ENCODE measurements at regions not wholly inside any gene's neighbourhood (a gene's known extent, or its start where the extent isn't known, plus 50 kb on each side); places are given as distances from the start of the nearest gene placed in this dataset.

DNA sequence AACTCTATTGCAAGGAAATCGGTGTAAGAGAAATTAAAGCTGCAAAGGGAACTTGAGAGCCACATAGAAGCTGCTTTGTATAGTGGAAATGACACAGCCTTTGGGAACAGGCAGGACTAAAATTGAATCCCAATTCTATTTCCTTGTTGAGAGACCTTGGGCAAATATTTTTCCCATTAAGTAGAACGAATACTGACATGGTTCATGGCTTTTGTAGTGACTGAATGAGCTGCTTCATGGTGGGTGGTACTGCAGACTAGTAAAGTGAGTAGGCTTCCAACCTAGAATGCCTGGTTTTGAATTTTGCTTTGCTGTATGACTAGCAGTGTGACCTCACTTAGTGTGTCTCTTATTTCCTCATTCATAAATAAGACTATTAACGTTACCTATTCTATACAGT is 182.2 kb upstream of the KCNIP4 start:
- Histone ChIP-seq H3K9ac (ENCODE audit: low read length) (no peak overlapping the region), H3K4me2 (ENCODE audit: low read length) (no peak overlapping the region), H3K36me3 (ENCODE audit: insufficient read depth, low read length) (no peaks in the 10 kb centered on the region), H3K4me1 (ENCODE audit: insufficient read depth, low read length) (no peaks in the 10 kb centered on the region), H4K20me1 (ENCODE audit: insufficient read depth, low read length) (no peaks in the 10 kb centered on the region), H3K27me3 (ENCODE audit: insufficient read depth, low read length) (no peaks in the 10 kb centered on the region), H3K27ac (ENCODE audit: low read depth, low read length) (no peak overlapping the region), H3K9me3 (ENCODE audit: insufficient read depth, low read depth, low read length) (no peaks in the 10 kb centered on the region), H2AFZ (ENCODE audit: low read depth, low read length) (no peak overlapping the region), H3K4me3 (ENCODE audit: insufficient read depth, low read depth, low read length) (no peak overlapping the region), H3K79me2 (ENCODE audit: insufficient read depth, low read length) (no peaks in the 10 kb centered on the region)
- FAIRE-seq (no peak), DNase-seq (ENCODE audit: low read depth) (no peak)
- Mint-ChIP-seq H3K36me3 (ENCODE audit: low read depth, unreplicated experiment) (no peaks in the 10 kb centered on the region), H3K27me3 (ENCODE audit: low read depth, unreplicated experiment) (no peaks in the 10 kb centered on the region), H3K27ac (ENCODE audit: unreplicated experiment) (no peak overlapping the region), H3K4me3 (ENCODE audit: unreplicated experiment) (no peak overlapping the region), H3K4me1 (ENCODE audit: low read depth, unreplicated experiment) (no peaks in the 10 kb centered on the region), H3K9me3 (ENCODE audit: unreplicated experiment) (no peaks in the 10 kb centered on the region)
- TF ChIP-seq, protein P1, sequence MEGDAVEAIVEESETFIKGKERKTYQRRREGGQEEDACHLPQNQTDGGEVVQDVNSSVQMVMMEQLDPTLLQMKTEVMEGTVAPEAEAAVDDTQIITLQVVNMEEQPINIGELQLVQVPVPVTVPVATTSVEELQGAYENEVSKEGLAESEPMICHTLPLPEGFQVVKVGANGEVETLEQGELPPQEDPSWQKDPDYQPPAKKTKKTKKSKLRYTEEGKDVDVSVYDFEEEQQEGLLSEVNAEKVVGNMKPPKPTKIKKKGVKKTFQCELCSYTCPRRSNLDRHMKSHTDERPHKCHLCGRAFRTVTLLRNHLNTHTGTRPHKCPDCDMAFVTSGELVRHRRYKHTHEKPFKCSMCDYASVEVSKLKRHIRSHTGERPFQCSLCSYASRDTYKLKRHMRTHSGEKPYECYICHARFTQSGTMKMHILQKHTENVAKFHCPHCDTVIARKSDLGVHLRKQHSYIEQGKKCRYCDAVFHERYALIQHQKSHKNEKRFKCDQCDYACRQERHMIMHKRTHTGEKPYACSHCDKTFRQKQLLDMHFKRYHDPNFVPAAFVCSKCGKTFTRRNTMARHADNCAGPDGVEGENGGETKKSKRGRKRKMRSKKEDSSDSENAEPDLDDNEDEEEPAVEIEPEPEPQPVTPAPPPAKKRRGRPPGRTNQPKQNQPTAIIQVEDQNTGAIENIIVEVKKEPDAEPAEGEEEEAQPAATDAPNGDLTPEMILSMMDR (IDR thresholded peaks at IDR 0.05; ENCODE audit: insufficient read depth, low read depth, low read length): no peak
- TF ChIP-seq EZH2 (IDR thresholded peaks at IDR 0.05; ENCODE audit: insufficient read depth, low read length): no peak

DNA sequence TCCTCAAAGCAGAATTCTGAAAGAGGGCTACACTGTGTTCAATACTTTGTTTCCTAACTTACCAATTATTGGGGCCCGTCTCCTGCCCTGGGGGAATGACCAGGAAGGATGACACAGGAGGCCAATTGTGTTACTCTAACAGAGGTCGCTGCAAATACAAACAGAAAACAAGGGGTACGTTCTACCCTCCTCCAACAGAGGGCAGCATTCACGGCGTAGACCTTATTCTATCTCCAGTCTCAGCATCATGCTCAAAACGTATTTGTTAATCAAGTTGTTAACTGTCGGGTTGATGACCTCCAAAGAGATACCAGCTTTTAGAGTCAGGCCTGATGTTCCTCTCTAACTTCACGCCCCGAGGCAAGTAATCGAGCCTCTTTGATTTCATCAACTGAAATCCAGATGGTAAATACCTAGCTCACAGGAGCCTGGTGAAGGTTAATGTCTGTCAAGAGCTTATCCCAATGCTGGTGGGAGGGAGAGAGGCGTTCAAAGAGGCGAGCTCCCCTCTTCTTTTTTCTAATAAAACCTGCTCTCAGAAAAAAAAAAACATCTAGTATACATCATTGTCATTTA is 181.0 kb upstream of the KCNIP4 start:
- H2AFZ ChIP-seq (ENCODE audit: low read depth, low read length): no peak overlapping the region
- DNase-seq (ENCODE audit: low read depth) (peak; percentile 9), FAIRE-seq (no peak)
- no peaks in the 10 kb centered on the region for H3K4me1 Mint-ChIP-seq (ENCODE audit: low read depth, unreplicated experiment)
- H3K4me1 ChIP-seq (ENCODE audit: insufficient read depth, low read length): no peaks in the 10 kb centered on the region
- H3K27me3 Mint-ChIP-seq (ENCODE audit: low read depth, unreplicated experiment): no peaks in the 10 kb centered on the region
- H3K4me3 Mint-ChIP-seq (ENCODE audit: unreplicated experiment): no peak overlapping the region
- H3K36me3 ChIP-seq (ENCODE audit: insufficient read depth, low read length): no peaks in the 10 kb centered on the region
- no peak overlapping the region for H3K27ac Mint-ChIP-seq (ENCODE audit: unreplicated experiment)
- no peak overlapping the region for H3K9ac ChIP-seq (ENCODE audit: low read length)
- H3K9me3 ChIP-seq (ENCODE audit: insufficient read depth, low read depth, low read length): no peaks in the 10 kb centered on the region
- no peak for TF ChIP-seq EZH2 (IDR thresholded peaks at IDR 0.05; ENCODE audit: insufficient read depth, low read length)
- TF ChIP-seq, protein P1 (IDR thresholded peaks at IDR 0.05; ENCODE audit: insufficient read depth, low read depth, low read length): peak; percentile 38
- no peaks in the 10 kb centered on the region for H3K79me2 ChIP-seq (ENCODE audit: insufficient read depth, low read length)
- no peaks in the 10 kb centered on the region for H3K36me3 Mint-ChIP-seq (ENCODE audit: low read depth, unreplicated experiment)
- H3K27me3 ChIP-seq (ENCODE audit: insufficient read depth, low read length): no peaks in the 10 kb centered on the region
- no peak overlapping the region for H3K4me2 ChIP-seq (ENCODE audit: low read length)
- H3K27ac ChIP-seq (ENCODE audit: low read depth, low read length): no peak overlapping the region
- H3K4me3 ChIP-seq (ENCODE audit: insufficient read depth, low read depth, low read length): no peak overlapping the region
- peaks cover 5% of the 10 kb centered on the region for H3K9me3 Mint-ChIP-seq (ENCODE audit: unreplicated experiment)
- H4K20me1 ChIP-seq (ENCODE audit: insufficient read depth, low read length): no peaks in the 10 kb centered on the region

DNA sequence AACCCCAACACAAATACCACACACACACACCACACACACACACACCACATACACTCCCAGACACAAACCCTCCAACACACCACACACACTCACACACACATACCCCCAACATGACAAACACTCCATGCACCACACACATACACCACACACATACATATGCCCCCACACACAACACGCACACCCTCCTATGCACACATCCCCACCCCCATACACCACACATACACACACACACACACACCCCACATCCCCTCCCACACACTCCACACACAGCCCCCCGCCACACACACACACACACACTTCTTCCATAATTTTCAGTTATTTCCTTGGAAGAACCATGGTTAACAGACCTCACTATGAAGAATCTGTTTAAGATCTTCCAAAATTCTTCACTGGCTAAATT is 173.5 kb upstream of the KCNIP4 start:
- TF ChIP-seq, protein P1 (IDR thresholded peaks at IDR 0.05; ENCODE audit: insufficient read depth, low read depth, low read length): no peak
- no peak for TF ChIP-seq EZH2 (IDR thresholded peaks at IDR 0.05; ENCODE audit: insufficient read depth, low read length)
- H3K36me3 ChIP-seq (ENCODE audit: insufficient read depth, low read length): no peaks in the 10 kb centered on the region
- H3K9me3 ChIP-seq (ENCODE audit: insufficient read depth, low read depth, low read length): no peaks in the 10 kb centered on the region
- no peak overlapping the region for H3K4me3 ChIP-seq (ENCODE audit: insufficient read depth, low read depth, low read length)
- Mint-ChIP-seq H3K4me1 (ENCODE audit: low read depth, unreplicated experiment) (no peaks in the 10 kb centered on the region), H3K36me3 (ENCODE audit: low read depth, unreplicated experiment) (peaks cover 3% of the 10 kb centered on the region), H3K9me3 (ENCODE audit: unreplicated experiment) (peaks cover 14% of the 10 kb centered on the region), H3K27me3 (ENCODE audit: low read depth, unreplicated experiment) (no peaks in the 10 kb centered on the region), H3K27ac (ENCODE audit: unreplicated experiment) (no peak overlapping the region), H3K4me3 (ENCODE audit: unreplicated experiment) (no peak overlapping the region)
- no peaks in the 10 kb centered on the region for H3K27me3 ChIP-seq (ENCODE audit: insufficient read depth, low read length)
- H3K9ac ChIP-seq (ENCODE audit: low read length): no peak overlapping the region
- FAIRE-seq (no peak), DNase-seq (ENCODE audit: low read depth) (no peak)
- H2AFZ ChIP-seq (ENCODE audit: low read depth, low read length): no peak overlapping the region
- H3K79me2 ChIP-seq (ENCODE audit: insufficient read depth, low read length): no peaks in the 10 kb centered on the region
- no peaks in the 10 kb centered on the region for H4K20me1 ChIP-seq (ENCODE audit: insufficient read depth, low read length)
- H3K27ac ChIP-seq (ENCODE audit: low read depth, low read length): no peak overlapping the region
- no peak overlapping the region for H3K4me2 ChIP-seq (ENCODE audit: low read length)
- no peaks in the 10 kb centered on the region for H3K4me1 ChIP-seq (ENCODE audit: insufficient read depth, low read length)

All from astrocyte (in vitro differentiated cells and primary cell).